B cell (primary cell): ENCODE measurements at regions not wholly inside any gene's neighbourhood (a gene's known extent, or its start where the extent isn't known, plus 50 kb on each side); places are given as distances from the start of the nearest gene placed in this dataset.

ENCODE experiments used
- ATAC-seq: fragments of 200-7000 bp; cut with Tn5 transposase; one replicate; pipeline ENCODE4 v1.10.0; 2021; ENCODE audit warnings: low read depth, mild to moderate bottlenecking, moderate number of reproducible peaks, moderate library complexity
- CTCF ChIA-PET: fragments of 350-600 bp; sonication (Branson Sonifier 250); formaldehyde crosslinking; loops from one replicate; lab custom pipeline; 2021; ENCODE audit warnings: antibody characterized with exemption, inconsistent platforms; lab: Charles Lee
- POLR2A ChIA-PET: fragments of 350-600 bp; sonication (Branson Sonifier 250); formaldehyde crosslinking; loops from one replicate; lab custom pipeline; 2021; ENCODE audit warnings: antibody characterized with exemption; lab: Charles Lee
- DNase-seq: peaks from one replicate; pipeline ENCODE4 v3.0.0; 2013
- H2AFZ ChIP-seq: 2 replicates; pipeline ENCODE4 v1.6.1; 2012; ENCODE audit warnings: mild to moderate bottlenecking, low read depth, low read length; ENCODE audit not compliant: insufficient read depth, poor library complexity, severe bottlenecking
- H3K27ac ChIP-seq, 2 donors: 1 replicate in 1 of 2; 2 replicates in 1 of 2; pipeline ENCODE4 v1.5.1; 2012 to 2013; ENCODE audit warnings: low read length in 2 of 2, mild to moderate bottlenecking in 2 of 2, moderate library complexity in 1 of 2
- H3K27me3 ChIP-seq, 4 experiments: fragments of 200-600 bp in 1 of 4; sonication (generic) in 1 of 4; replicated peaks in 1 of 4; 1 replicate in 2 of 4; 2 replicates in 2 of 4; pipeline versions ENCODE4 v1.6.1 to v1.7.0; 2013 to 2016; ENCODE audit warnings: low read length in 3 of 4, mild to moderate bottlenecking in 2 of 4, mixed read lengths in 1 of 4, moderate library complexity in 1 of 4; ENCODE audit not compliant: insufficient read depth in 4 of 4, control insufficient read depth in 3 of 4; ENCODE audit errors: control extremely low read depth in 1 of 4
- H3K36me3 ChIP-seq, 2 experiments: replicated peaks in 1 of 2; 1 replicate in 1 of 2; 2 replicates in 1 of 2; pipeline versions ENCODE4 v1.6.1 to v1.7.1; 2013; ENCODE audit warnings: low read length in 1 of 2; ENCODE audit not compliant: insufficient read depth in 2 of 2, control insufficient read depth in 1 of 2; ENCODE audit errors: control extremely low read depth in 1 of 2, extremely low read depth in 1 of 2
- H3K4me1 ChIP-seq, 2 donors: fragments of 200-600 bp in 1 of 2; sonication (generic) in 1 of 2; 1 replicate in 1 of 2; 2 replicates in 1 of 2; pipeline versions ENCODE4 v1.5.1 to v1.6.1; 2013 to 2017; ENCODE audit warnings: low read length in 2 of 2; ENCODE audit not compliant: control insufficient read depth in 2 of 2, insufficient read depth in 2 of 2
- H3K4me2 ChIP-seq: replicated peaks from 2 replicates; pipeline ENCODE3; 2012; ENCODE audit warnings: mild to moderate bottlenecking, low read depth, low read length; ENCODE audit not compliant: poor library complexity, severe bottlenecking
- H3K4me3 ChIP-seq, 5 experiments: fragments of 200-600 bp in 1 of 5; sonication (generic) in 1 of 5; 1 replicate in 3 of 5; 2 replicates in 2 of 5; pipeline versions ENCODE4 v1.5.1 to v1.7.0; 2011 to 2016; ENCODE audit warnings: low read length in 4 of 5, mild to moderate bottlenecking in 4 of 5, low read depth in 2 of 5, control low read depth in 1 of 5, moderate library complexity in 1 of 5; ENCODE audit not compliant: insufficient read depth in 1 of 5; ENCODE audit errors: control extremely low read depth in 1 of 5, extremely low read depth in 1 of 5
- H3K79me2 ChIP-seq: fragments of 200-600 bp; sonication (generic); one replicate; pipeline ENCODE4 v1.6.0; 2016; ENCODE audit warnings: low read length; ENCODE audit not compliant: control insufficient read depth, insufficient read depth
- H3K9ac ChIP-seq: fragments of 200-600 bp; sonication (generic); 2 replicates; pipeline ENCODE4 v1.6.1; 2017; ENCODE audit warnings: mild to moderate bottlenecking, low read length, moderate library complexity
- H3K9me3 ChIP-seq, 3 donors: one replicate each; pipeline versions ENCODE4 v1.6.1 to v1.7.1; 2013; ENCODE audit warnings: low read length in 2 of 3; ENCODE audit not compliant: control insufficient read depth in 2 of 3, insufficient read depth in 1 of 3; ENCODE audit errors: control extremely low read depth in 1 of 3
- H4K20me1 ChIP-seq: 2 replicates; pipeline ENCODE4 v1.6.0; 2012; ENCODE audit warnings: mild to moderate bottlenecking, low read length; ENCODE audit not compliant: insufficient read depth, control insufficient read depth, poor library complexity, severe bottlenecking
- H3K27ac Mint-ChIP-seq: one replicate; pipeline ENCODE4 v1.8.0; 2021; ENCODE audit warnings: mixed read lengths
- H3K27me3 Mint-ChIP-seq: one replicate; pipeline ENCODE4 v1.8.0; 2021; ENCODE audit warnings: mixed read lengths
- H3K4me1 Mint-ChIP-seq: one replicate; pipeline ENCODE4 v1.8.0; 2021; ENCODE audit warnings: mixed read lengths
- H3K4me3 Mint-ChIP-seq: one replicate; pipeline ENCODE4 v1.8.0; 2021; ENCODE audit warnings: mixed read lengths
- H3K9me3 Mint-ChIP-seq: one replicate; pipeline ENCODE4 v1.8.0; 2022; ENCODE audit warnings: mixed read lengths; ENCODE audit not compliant: insufficient read depth
- CTCF ChIP-seq: fragments of 200-600 bp; IDR thresholded peaks from one replicate; pipeline ENCODE4 v1.8.0; 2022; ENCODE audit warnings: antibody characterized with exemption, mild to moderate bottlenecking
- EZH2 ChIP-seq: IDR thresholded peaks from 2 replicates; pipeline ENCODE4 v1.6.1; 2012; ENCODE audit warnings: borderline replicate concordance, low read depth, mild to moderate bottlenecking, moderate library complexity, low read length; ENCODE audit not compliant: insufficient read depth, poor library complexity, severe bottlenecking
- WGBS: methylation state at CpG from one replicate; pipeline ENCODE4 v1.1.5; 2013; ENCODE audit warnings: missing lambda C conversion rate; ENCODE audit not compliant: insufficient coverage; 5-methylcytosine and 5-hydroxymethylcytosine counted together
- intact Hi-C: fragments of 100-400 bp; cut with micrococcal nuclease; formaldehyde crosslinking; loops from one replicate; pipeline ENCODE4 v1.10.0; 2022

GRCh38 chr3:137304313-137305056, 346.7 kb downstream of the IL20RB start:
- Histone ChIP-seq H3K36me3 (no peaks in the 10 kb centered on the region), H3K9me3 (peaks cover 0 to 3% (median 0%) of the 10 kb centered on the region in 3 donors), H3K4me2 (no peak overlapping the region), H3K4me1 (no peaks in the 10 kb centered on the region), H3K27ac (no peak overlapping the region), H3K9ac (no peak overlapping the region), H3K27me3 (no peaks in the 10 kb centered on the region), H4K20me1 (no peaks in the 10 kb centered on the region), H2AFZ (no peak overlapping the region), H3K79me2 (no peaks in the 10 kb centered on the region), H3K4me3 (no peak overlapping the region)
- no peak overlapping the region for H3K4me3 Mint-ChIP-seq
- ATAC-seq: no peak
- DNase-seq: no peak
- TF ChIP-seq CTCF: no peak
- no peak for TF ChIP-seq EZH2
- peaks cover 3% of the 10 kb centered on the region for H3K9me3 Mint-ChIP-seq
- ChIA-PET CTCF (no interaction called here), POLR2A (no interaction called here)
- WGBS: 63% methylated on average over 1 of the region's 1 CpG
- H3K27ac Mint-ChIP-seq: no peak overlapping the region
- H3K4me1 Mint-ChIP-seq: no peaks in the 10 kb centered on the region
- no peaks in the 10 kb centered on the region for H3K27me3 Mint-ChIP-seq
- intact Hi-C loops: no loop called here

GRCh38 chr3:137324114-137324513, 366.3 kb downstream of the IL20RB start:
- ATAC-seq (no peak), DNase-seq (no peak)
- intact Hi-C loops: no loop called here
- TF ChIP-seq CTCF: no peak
- TF ChIP-seq EZH2: no peak
- no peaks in the 10 kb centered on the region for H3K4me1 ChIP-seq
- Mint-ChIP-seq H3K4me3 (no peak overlapping the region), H3K27ac (no peak overlapping the region), H3K9me3 (peaks cover 5% of the 10 kb centered on the region), H3K27me3 (no peaks in the 10 kb centered on the region), H3K4me1 (no peaks in the 10 kb centered on the region)
- no CpG with 5 or more reads among the region's 2 CpGs for WGBS
- no peak overlapping the region for H3K4me2 ChIP-seq
- H2AFZ ChIP-seq: no peak overlapping the region
- H4K20me1 ChIP-seq: no peaks in the 10 kb centered on the region
- no peaks in the 10 kb centered on the region for H3K27me3 ChIP-seq
- peaks cover 0 to 10% (median 3%) of the 10 kb centered on the region in 3 donors for H3K9me3 ChIP-seq
- H3K9ac ChIP-seq: no peak overlapping the region
- no peaks in the 10 kb centered on the region for H3K36me3 ChIP-seq
- POLR2A ChIA-PET: no interaction called here
- CTCF ChIA-PET: no interaction called here
- H3K79me2 ChIP-seq: no peaks in the 10 kb centered on the region
- no peak overlapping the region for H3K27ac ChIP-seq
- no peak overlapping the region for H3K4me3 ChIP-seq
